Mammary epithelial cell (primary cell): ENCODE measurements at regions not wholly inside any gene's neighbourhood (a gene's known extent, or its start where the extent isn't known, plus 50 kb on each side); places are given as distances from the start of the nearest gene placed in this dataset.

Source experiments
- CTCF ChIP-seq, 2 donors: IDR thresholded peaks in 1 of 2; conservative IDR thresholded peaks in 1 of 2; 2 replicates each; pipeline ENCODE4 v1.5.1; 2011 to 2012; ENCODE audit warnings: inconsistent platforms in 2 of 2, low read length in 2 of 2, mild to moderate bottlenecking in 2 of 2, control low read depth in 1 of 2, low read depth in 1 of 2; ENCODE audit not compliant: insufficient read depth in 1 of 2; ENCODE audit errors: extremely low read depth in 1 of 2
- EZH2 ChIP-seq: IDR thresholded peaks from 2 replicates; pipeline ENCODE4 v1.6.1; 2012; ENCODE audit warnings: low read length, inconsistent platforms, borderline replicate concordance

GRCh38 chr16:87108278-87108677 is 208.9 kb downstream of the C16orf95 start:
- no peak for TF ChIP-seq EZH2
- no peak for TF ChIP-seq CTCF (conservative IDR thresholded peaks at IDR 0.05 in 1 of 2, IDR thresholded peaks at IDR 0.05 in 1 of 2; ENCODE audit: extremely low read depth in 1 of 2, insufficient read depth in 1 of 2, low read depth in 1 of 2, low read length in 2 of 2)
